ENCODE measurements at regions not wholly inside any gene's neighbourhood (a gene's known extent, or its start where the extent isn't known, plus 50 kb on each side); places are given as distances from the start of the nearest gene placed in this dataset.

GRCh38 chr1:201673093-201673492 lies 134.2 kb downstream of the NAV1 start:
- TF ChIP-seq MYC (IDR thresholded peaks at IDR 0.05; ENCODE audit: low read depth, low read length) = no peak
- TF ChIP-seq POLR2A (IDR thresholded peaks at IDR 0.05; ENCODE audit: extremely low read depth, insufficient read length) = no peak
- no peak for TF ChIP-seq MAX (IDR thresholded peaks at IDR 0.05; ENCODE audit: low read depth, low read length)

Measured in NB4 (cell line).